Naive thymus-derived CD4-positive, alpha-beta T cell (primary cell): ENCODE measurements at regions not wholly inside any gene's neighbourhood (a gene's known extent, or its start where the extent isn't known, plus 50 kb on each side); places are given as distances from the start of the nearest gene placed in this dataset.

Experiments used
- ATAC-seq: fragments of 150-1000 bp; cut with Tn5 transposase; 2 replicates; pipeline ENCODE4 v1.10.0; 2021; ENCODE audit warnings: mild to moderate bottlenecking, moderate library complexity
- CTCF ChIA-PET: fragments of 350-600 bp; sonication (Branson Sonifier 250); formaldehyde crosslinking; loops from one replicate; lab custom pipeline; 2021; ENCODE audit warnings: antibody characterized with exemption; lab: Charles Lee
- POLR2A ChIA-PET: fragments of 350-600 bp; sonication (Branson Sonifier 250); formaldehyde crosslinking; loops from one replicate; lab custom pipeline; 2021; ENCODE audit warnings: antibody characterized with exemption, inconsistent platforms; lab: Charles Lee
- DNase-seq, 9 donors: peaks; one replicate each; pipeline versions ENCODE4 v3.0.0 to v3.0.0-alpha.2; 2020 to 2022; ENCODE audit warnings: mixed read lengths in 1 of 9
- H3K27ac ChIP-seq: one replicate; pipeline ENCODE4 v1.7.0; 2013; ENCODE audit warnings: mild to moderate bottlenecking, low read depth, low read length, moderate library complexity
- H3K27me3 ChIP-seq, 2 donors: one replicate each; pipeline ENCODE4 v1.7.0; 2013; ENCODE audit warnings: low read length in 2 of 2, mild to moderate bottlenecking in 2 of 2, moderate library complexity in 2 of 2; ENCODE audit not compliant: control insufficient read depth in 2 of 2, insufficient read depth in 2 of 2
- H3K36me3 ChIP-seq, 3 experiments: 1 replicate in 2 of 3; 2 replicates in 1 of 3; pipeline ENCODE4 v1.7.0; 2013; ENCODE audit warnings: low read length in 3 of 3, mild to moderate bottlenecking in 3 of 3, moderate library complexity in 1 of 3; ENCODE audit not compliant: insufficient read depth in 3 of 3, control insufficient read depth in 2 of 3
- H3K4me1 ChIP-seq, 2 donors: one replicate each; pipeline ENCODE4 v1.7.0; 2013; ENCODE audit warnings: low read length in 2 of 2, mild to moderate bottlenecking in 2 of 2, moderate library complexity in 1 of 2; ENCODE audit not compliant: control insufficient read depth in 2 of 2, insufficient read depth in 2 of 2
- H3K4me3 ChIP-seq: 2 replicates; pipeline ENCODE4 v1.7.0; 2013; ENCODE audit warnings: mild to moderate bottlenecking, low read length
- H3K9me3 ChIP-seq, 3 experiments: 1 replicate in 2 of 3; 2 replicates in 1 of 3; pipeline ENCODE4 v1.7.0; 2013; ENCODE audit warnings: low read length in 3 of 3; ENCODE audit not compliant: control insufficient read depth in 2 of 3
- H3K27ac Mint-ChIP-seq, 9 donors: one replicate each; pipeline ENCODE4 v1.8.0; 2020 to 2022; ENCODE audit warnings: mixed read lengths in 9 of 9, mild to moderate bottlenecking in 8 of 9, moderate library complexity in 5 of 9, inconsistent platforms in 2 of 9
- H3K27me3 Mint-ChIP-seq, 5 donors: one replicate each; pipeline ENCODE4 v1.8.0; 2021 to 2022; ENCODE audit warnings: mixed read lengths in 5 of 5, mild to moderate bottlenecking in 1 of 5
- H3K36me3 Mint-ChIP-seq, 5 donors: one replicate each; pipeline ENCODE4 v1.8.0; 2020 to 2022; ENCODE audit warnings: mixed read lengths in 5 of 5, mild to moderate bottlenecking in 3 of 5, inconsistent platforms in 1 of 5
- H3K4me1 Mint-ChIP-seq, 7 donors: one replicate each; pipeline ENCODE4 v1.8.0; 2020 to 2022; ENCODE audit warnings: mixed read lengths in 7 of 7, mild to moderate bottlenecking in 3 of 7, inconsistent platforms in 1 of 7
- H3K4me3 Mint-ChIP-seq, 10 donors: one replicate each; pipeline ENCODE4 v1.8.0; 2020 to 2022; ENCODE audit warnings: mild to moderate bottlenecking in 10 of 10, mixed read lengths in 10 of 10, moderate library complexity in 6 of 10, inconsistent platforms in 2 of 10
- H3K9me3 Mint-ChIP-seq, 11 donors: one replicate each; pipeline ENCODE4 v1.8.0; 2020 to 2022; ENCODE audit warnings: mixed read lengths in 11 of 11, mild to moderate bottlenecking in 4 of 11, inconsistent platforms in 1 of 11, moderate library complexity in 1 of 11
- intact Hi-C, 2 donors: fragments of 100-400 bp; cut with micrococcal nuclease; formaldehyde crosslinking; loops; one replicate each; pipeline ENCODE4 v1.15.1; 2023

DNA sequence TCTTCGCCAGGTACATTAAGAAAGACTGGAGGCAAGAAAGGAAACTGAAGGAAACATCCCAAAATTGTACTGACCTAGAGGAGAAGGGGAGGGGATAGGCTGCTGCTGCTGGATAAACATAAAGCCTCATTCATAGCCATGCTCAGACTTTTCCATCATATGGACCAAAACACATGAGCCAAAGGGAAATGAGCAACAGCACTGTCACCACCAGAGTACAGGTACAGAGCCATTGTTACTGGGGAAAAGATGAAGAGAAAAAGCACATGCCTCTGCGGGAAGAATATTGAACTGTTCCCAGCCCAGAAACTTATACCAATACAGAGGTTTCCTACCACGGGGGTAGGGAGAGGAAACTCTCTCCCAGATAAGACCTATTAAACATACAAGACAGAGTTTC is 861.9 kb downstream of the NTRK3 start:
- CTCF ChIA-PET = no interaction called here

GRCh38 chr15:87387766-87388165 is 868.8 kb downstream of the NTRK3 start:
- no peak overlapping the region for H3K4me3 ChIP-seq
- POLR2A ChIA-PET = no interaction called here
- H3K27me3 ChIP-seq = no peaks in the 10 kb centered on the region
- Mint-ChIP-seq H3K4me3 (no peak overlapping the region), H3K27me3 (peaks cover 0 to 18% (median 5%) of the 10 kb centered on the region in 5 donors), H3K4me1 (no peaks in the 10 kb centered on the region), H3K27ac (no peak overlapping the region), H3K9me3 (peaks cover 0 to 21% (median 6%) of the 10 kb centered on the region in 11 donors), H3K36me3 (peaks cover 0 to 3% (median 0%) of the 10 kb centered on the region in 5 donors)
- H3K27ac ChIP-seq = no peak overlapping the region
- H3K36me3 ChIP-seq = no peaks in the 10 kb centered on the region
- CTCF ChIA-PET = interaction anchor here (0.5 to 0.7 kb wide), 2 partner anchors 54 to 1395 kb away, joined by 3 read pairs; no protein-coding TSS in a partner anchor
- H3K4me1 ChIP-seq = no peaks in the 10 kb centered on the region
- intact Hi-C loops = no loop called here
- no peak for ATAC-seq
- H3K9me3 ChIP-seq = no peaks in the 10 kb centered on the region
- DNase-seq = no peak

More for the DNA sequence above, 861.9 kb downstream of the NTRK3 start:
- POLR2A ChIA-PET = no interaction called here
- no peak overlapping the region for H3K27ac ChIP-seq
- H3K4me1 Mint-ChIP-seq = peaks cover 0 to 1% (median 0%) of the 10 kb centered on the region in 7 donors
- no peak overlapping the region for H3K4me3 Mint-ChIP-seq
- no peaks in the 10 kb centered on the region for H3K9me3 ChIP-seq
- no peak for ATAC-seq
- H3K36me3 Mint-ChIP-seq = peaks cover 0 to 5% (median 0%) of the 10 kb centered on the region in 5 donors
- intact Hi-C loops = no loop called here
- no peaks in the 10 kb centered on the region for H3K27me3 ChIP-seq
- peaks cover 0 to 20% (median 13%) of the 10 kb centered on the region in 11 donors for H3K9me3 Mint-ChIP-seq
- H3K27ac Mint-ChIP-seq = no peak overlapping the region
- no peaks in the 10 kb centered on the region for H3K36me3 ChIP-seq
- H3K4me1 ChIP-seq = no peaks in the 10 kb centered on the region
- H3K27me3 Mint-ChIP-seq = peaks cover 0 to 19% (median 4%) of the 10 kb centered on the region in 5 donors
- H3K4me3 ChIP-seq = no peak overlapping the region
- DNase-seq = no peak

DNA sequence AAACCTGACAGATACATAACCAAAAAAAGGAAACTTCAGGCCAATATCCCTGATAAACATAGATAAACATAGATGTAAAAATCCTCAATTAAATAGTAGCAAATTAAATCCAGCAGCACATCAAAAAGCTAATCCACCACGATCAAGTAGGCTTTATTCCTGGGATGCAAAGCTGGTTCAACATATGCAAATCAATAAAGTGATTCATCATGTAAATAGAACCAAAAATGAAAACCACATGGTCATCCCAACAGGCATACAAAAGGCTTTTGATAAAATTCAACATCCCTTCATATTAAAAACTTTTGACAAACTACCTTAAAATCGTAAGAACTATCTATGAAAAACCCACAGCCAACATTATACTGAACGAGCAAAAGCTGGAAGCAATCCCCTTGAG is 882.2 kb downstream of the NTRK3 start:
- H3K9me3 ChIP-seq = no peaks in the 10 kb centered on the region
- no peak overlapping the region for H3K4me3 Mint-ChIP-seq
- H3K9me3 Mint-ChIP-seq = peaks cover 0 to 32% (median 5%) of the 10 kb centered on the region in 11 donors
- CTCF ChIA-PET = no interaction called here
- no peak overlapping the region for H3K27ac ChIP-seq
- peaks cover 0 to 35% (median 17%) of the 10 kb centered on the region in 5 donors for H3K27me3 Mint-ChIP-seq
- POLR2A ChIA-PET = no interaction called here
- no peaks in the 10 kb centered on the region for H3K4me1 ChIP-seq
- H3K36me3 Mint-ChIP-seq = peaks cover 0 to 4% (median 0%) of the 10 kb centered on the region in 5 donors
- ATAC-seq (no peak), DNase-seq (no peak)
- intact Hi-C loops = no loop called here
- no peak overlapping the region for H3K4me3 ChIP-seq
- no peaks in the 10 kb centered on the region for H3K36me3 ChIP-seq
- no peak overlapping the region for H3K27ac Mint-ChIP-seq
- no peaks in the 10 kb centered on the region for H3K4me1 Mint-ChIP-seq
- H3K27me3 ChIP-seq = no peaks in the 10 kb centered on the region

- H3K9me3 Mint-ChIP-seq = peaks cover 0 to 24% (median 4%) of the 10 kb centered on the region in 11 donors
- H3K27me3 Mint-ChIP-seq = peaks cover 0 to 36% (median 13%) of the 10 kb centered on the region in 5 donors
- Histone ChIP-seq H3K27me3 (no peaks in the 10 kb centered on the region), H3K27ac (no peak overlapping the region), H3K4me1 (no peaks in the 10 kb centered on the region), H3K9me3 (no peaks in the 10 kb centered on the region), H3K36me3 (no peaks in the 10 kb centered on the region), H3K4me3 (no peak overlapping the region)
- no peaks in the 10 kb centered on the region for H3K4me1 Mint-ChIP-seq
- intact Hi-C loops = no loop called here
- DNase-seq = no peak
- ChIA-PET CTCF (no interaction called here), POLR2A (no interaction called here)
- H3K36me3 Mint-ChIP-seq = peaks cover 0 to 4% (median 0%) of the 10 kb centered on the region in 5 donors
- no peak overlapping the region for H3K27ac Mint-ChIP-seq
- H3K4me3 Mint-ChIP-seq = no peak overlapping the region
- no peak for ATAC-seq
Observed at GRCh38 chr15:87369269-87369668, 887.3 kb downstream of the NTRK3 start.

DNA sequence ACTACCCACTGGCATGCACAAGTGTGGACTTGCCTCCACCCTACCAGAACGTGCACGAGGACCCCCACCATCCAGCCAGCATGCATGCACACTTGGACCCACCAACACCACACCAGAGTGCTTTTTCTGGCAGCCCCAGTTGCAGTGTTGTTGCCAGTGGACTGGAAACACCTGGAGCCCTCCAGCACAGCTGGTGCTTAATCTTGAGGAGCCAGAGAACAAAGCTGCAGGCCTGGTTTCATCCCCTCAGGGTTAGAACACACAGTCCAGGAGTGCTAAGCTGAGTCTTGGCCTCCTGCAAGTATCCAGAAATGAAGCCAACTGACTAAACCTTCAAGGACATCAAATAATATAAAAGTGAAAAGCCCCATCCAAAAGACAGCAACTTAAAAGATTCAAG is 888.0 kb downstream of the NTRK3 start:
- no peaks in the 10 kb centered on the region for H3K36me3 ChIP-seq
- H3K9me3 Mint-ChIP-seq = peaks cover 0 to 24% (median 4%) of the 10 kb centered on the region in 11 donors
- ChIA-PET CTCF (no interaction called here), POLR2A (no interaction called here)
- H3K4me1 Mint-ChIP-seq = no peaks in the 10 kb centered on the region
- peaks cover 0 to 4% (median 0%) of the 10 kb centered on the region in 5 donors for H3K36me3 Mint-ChIP-seq
- H3K4me3 Mint-ChIP-seq = no peak overlapping the region
- ATAC-seq = no peak
- no peaks in the 10 kb centered on the region for H3K4me1 ChIP-seq
- no peak overlapping the region for H3K4me3 ChIP-seq
- H3K27me3 ChIP-seq = no peaks in the 10 kb centered on the region
- DNase-seq = no peak
- no peaks in the 10 kb centered on the region for H3K9me3 ChIP-seq
- no peak overlapping the region for H3K27ac Mint-ChIP-seq
- no peak overlapping the region for H3K27ac ChIP-seq
- intact Hi-C loops = no loop called here
- peaks cover 0 to 30% (median 6%) of the 10 kb centered on the region in 5 donors for H3K27me3 Mint-ChIP-seq

DNA sequence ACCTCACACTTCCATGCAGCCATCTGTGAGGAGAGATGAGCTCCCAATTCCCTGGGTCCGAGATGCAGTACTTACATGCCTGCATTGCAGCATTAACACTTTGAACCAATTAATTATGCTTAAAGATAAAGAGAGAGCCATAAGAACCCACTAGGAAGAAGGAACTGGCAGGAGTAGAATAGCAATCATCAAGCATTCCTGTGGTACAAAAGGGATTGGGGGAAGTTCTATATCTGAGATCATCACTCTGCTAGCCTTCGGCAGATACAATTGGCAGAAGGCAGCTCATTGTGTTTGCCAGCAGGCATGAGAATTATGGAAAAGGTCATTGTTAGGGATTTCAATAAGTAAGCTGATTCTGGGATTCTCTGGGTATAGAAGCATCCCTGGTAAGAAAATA is 891.4 kb downstream of the NTRK3 start:
- DNase-seq = no peak
- no peaks in the 10 kb centered on the region for H3K36me3 Mint-ChIP-seq
- H3K27me3 ChIP-seq = no peaks in the 10 kb centered on the region
- peaks cover 0 to 14% (median 3%) of the 10 kb centered on the region in 11 donors for H3K9me3 Mint-ChIP-seq
- intact Hi-C loops = no loop called here
- H3K4me3 ChIP-seq = no peak overlapping the region
- ChIA-PET CTCF (no interaction called here), POLR2A (no interaction called here)
- H3K27ac Mint-ChIP-seq = no peak overlapping the region
- H3K9me3 ChIP-seq = no peaks in the 10 kb centered on the region
- no peak overlapping the region for H3K27ac ChIP-seq
- no peaks in the 10 kb centered on the region for H3K36me3 ChIP-seq
- H3K4me1 Mint-ChIP-seq = no peaks in the 10 kb centered on the region
- no peak overlapping the region for H3K4me3 Mint-ChIP-seq
- ATAC-seq = no peak
- no peaks in the 10 kb centered on the region for H3K4me1 ChIP-seq
- H3K27me3 Mint-ChIP-seq = peaks cover 0 to 13% (median 0%) of the 10 kb centered on the region in 5 donors

GRCh38 chr15:87362531-87362930 is 894.0 kb downstream of the NTRK3 start:
- intact Hi-C loops = no loop called here

More at GRCh38 chr15:87362531-87362930, 894.0 kb downstream of the NTRK3 start:
- POLR2A ChIA-PET = no interaction called here
- Mint-ChIP-seq H3K27ac (no peak overlapping the region), H3K4me1 (no peaks in the 10 kb centered on the region), H3K27me3 (peaks cover 0 to 13% (median 0%) of the 10 kb centered on the region in 5 donors), H3K36me3 (no peaks in the 10 kb centered on the region), H3K9me3 (peaks cover 0 to 3% (median 0%) of the 10 kb centered on the region in 11 donors), H3K4me3 (no peak overlapping the region)
- Histone ChIP-seq H3K27ac (no peak overlapping the region), H3K4me3 (no peak overlapping the region), H3K36me3 (no peaks in the 10 kb centered on the region), H3K4me1 (no peaks in the 10 kb centered on the region), H3K27me3 (no peaks in the 10 kb centered on the region), H3K9me3 (no peaks in the 10 kb centered on the region)
- ATAC-seq (no peak), DNase-seq (no peak)
- CTCF ChIA-PET = no interaction called here
